GM12892 (cell line): ENCODE measurements at regions not wholly inside any gene's neighbourhood (a gene's known extent, or its start where the extent isn't known, plus 50 kb on each side); places are given as distances from the start of the nearest gene placed in this dataset.
"Not testable (repeated sequence)": the region's sequence is repeated elsewhere in the genome, so short reads cannot be mapped to it uniquely, and the experiment has no call there.

Source experiments
- DNase-seq: peaks from one replicate; pipeline ENCODE4 v3.0.0; 2011; ENCODE audit not compliant: insufficient read length
- FAIRE-seq: peaks from 2 replicates; lab custom pipeline; 2011; peaks lifted over from hg19 to GRCh38; lab: Jason Lieb, UNC
- POLR2A ChIP-seq: IDR thresholded peaks from 2 replicates; pipeline ENCODE4 v1.6.1; 2011; ENCODE audit warnings: low read depth, low read length, control low read depth
- POLR2AphosphoS5 ChIP-seq: IDR thresholded peaks from 2 replicates; pipeline ENCODE4 v1.6.1; 2011; ENCODE audit warnings: low read depth, low read length, control low read depth
- TAF1 ChIP-seq: IDR thresholded peaks from 2 replicates; pipeline ENCODE4 v1.6.1; 2011; ENCODE audit warnings: low read depth, mild to moderate bottlenecking, control low read depth, low read length, borderline replicate concordance

GRCh38 chr6:86045038-86045437 lies 402.4 kb upstream of the SYNCRIP start:
- TF ChIP-seq POLR2AphosphoS5 = no peak
- TF ChIP-seq POLR2A = no peak
- no peak for TF ChIP-seq TAF1
- FAIRE-seq = no peak
- no peak for DNase-seq

- FAIRE-seq = no peak
- TF ChIP-seq POLR2AphosphoS5 (no peak), TAF1 (no peak), POLR2A (no peak)
- DNase-seq = no peak
Measured at GRCh38 chr6:86042214-86042613, 399.5 kb upstream of the SYNCRIP start.

DNA sequence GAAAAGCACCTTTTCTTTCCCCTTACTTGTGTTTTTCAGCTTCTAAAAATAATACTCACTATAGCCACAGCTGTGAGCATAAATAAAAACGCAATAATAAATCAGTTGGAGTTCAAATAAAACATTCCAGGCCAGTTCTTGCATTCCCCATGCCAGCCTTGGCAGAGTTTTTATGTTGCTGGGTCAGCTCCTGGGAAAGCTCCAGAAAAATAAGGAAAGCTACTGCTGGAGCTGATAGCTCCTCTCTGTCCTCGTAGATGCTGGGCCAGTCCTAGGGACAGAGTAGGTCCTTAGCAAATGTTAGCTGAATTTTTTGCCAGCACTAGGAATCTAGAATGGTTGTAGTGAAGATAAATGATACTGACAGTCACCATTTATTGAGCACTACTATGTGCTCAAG lies 389.0 kb upstream of the SYNCRIP start:
- TF ChIP-seq POLR2A = no peak
- TF ChIP-seq TAF1 = no peak
- TF ChIP-seq POLR2AphosphoS5 = no peak
- FAIRE-seq = no peak
- no peak for DNase-seq

DNA sequence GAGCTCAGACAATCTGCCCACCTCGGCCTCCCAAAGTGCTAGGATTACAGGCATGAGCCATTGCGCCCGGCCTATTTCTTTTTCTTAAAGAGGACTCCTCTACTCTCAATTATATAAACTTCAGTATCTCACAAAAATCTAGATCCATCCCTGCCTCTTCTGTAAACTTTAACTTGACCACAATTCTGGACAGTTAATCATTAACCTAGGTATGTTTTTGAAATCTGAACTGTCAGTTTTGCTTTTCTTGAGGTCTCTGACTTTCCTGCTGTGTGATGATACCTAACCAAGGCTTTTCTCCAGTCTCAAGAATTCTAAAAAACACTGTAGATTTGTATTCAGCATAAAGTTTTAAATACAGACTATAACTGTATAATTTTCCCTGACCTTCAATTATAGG lies 388.2 kb upstream of the SYNCRIP start:
- DNase-seq (no peak), FAIRE-seq (no peak)
- TF ChIP-seq POLR2A (no peak), POLR2AphosphoS5 (no peak)

- TF ChIP-seq POLR2A = no peak
- no peak for TF ChIP-seq TAF1
- TF ChIP-seq POLR2AphosphoS5 = no peak
- no peak for DNase-seq
- no peak for FAIRE-seq
Measured at GRCh38 chr6:86028776-86029175, 386.1 kb upstream of the SYNCRIP start.

DNA sequence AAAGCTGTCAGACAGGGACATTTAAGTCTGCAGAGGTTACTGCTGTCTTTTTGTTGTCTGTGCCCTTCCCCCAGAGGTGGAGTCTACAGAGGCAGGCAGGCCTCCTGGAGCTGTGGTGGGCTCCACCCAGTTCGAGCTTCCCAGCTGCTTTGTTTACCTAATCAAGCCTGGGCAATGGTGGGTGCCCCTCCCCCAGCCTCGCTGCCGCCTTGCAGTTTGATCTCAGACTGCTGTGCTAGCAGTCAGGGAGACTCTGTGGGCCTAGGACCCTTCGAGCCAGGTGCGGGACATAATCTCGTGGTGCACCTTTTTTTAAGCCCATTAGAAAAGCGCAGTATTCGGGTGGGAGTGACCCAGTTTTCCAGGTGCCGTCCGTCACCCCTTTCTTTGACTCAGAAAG lies 384.2 kb upstream of the SYNCRIP start:
- DNase-seq, FAIRE-seq: not testable (repeated sequence)

- no peak for FAIRE-seq
- no peak for TF ChIP-seq POLR2A
- no peak for TF ChIP-seq TAF1
- no peak for TF ChIP-seq POLR2AphosphoS5
- DNase-seq = no peak
Measured at GRCh38 chr6:86017236-86017635, 374.6 kb upstream of the SYNCRIP start.

- FAIRE-seq (no peak), DNase-seq (no peak)
- no peak for TF ChIP-seq POLR2A
Measured at GRCh38 chr6:86016567-86016966, 373.9 kb upstream of the SYNCRIP start.

DNA sequence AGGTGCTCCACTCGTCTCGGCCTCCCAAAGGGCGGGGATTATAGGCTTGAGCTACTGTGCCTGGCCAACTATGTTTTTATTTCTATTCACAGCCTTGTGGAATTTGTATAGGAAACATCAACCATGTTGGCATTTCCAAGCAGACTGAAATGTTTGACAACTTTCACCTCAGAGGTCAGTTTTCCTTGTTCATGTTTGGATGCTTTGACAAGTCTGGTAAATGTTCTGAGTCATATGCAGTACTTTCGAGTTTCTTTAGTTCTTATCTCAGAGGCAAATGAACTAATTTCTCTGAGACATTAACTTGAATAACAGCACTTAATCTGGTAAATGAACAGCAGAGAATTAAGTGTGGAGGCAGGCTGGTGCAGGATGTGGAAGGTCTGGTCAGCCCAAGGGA lies 373.4 kb upstream of the SYNCRIP start:
- TF ChIP-seq TAF1 = no peak
- FAIRE-seq = no peak
- no peak for DNase-seq

- not testable (repeated sequence) for DNase-seq, FAIRE-seq
Measured at GRCh38 chr6:86012991-86013390, 370.3 kb upstream of the SYNCRIP start.

GRCh38 chr6:86010915-86011786 lies 368.5 kb upstream of the SYNCRIP start:
- no peak for FAIRE-seq
- DNase-seq = no peak
- no peak for TF ChIP-seq POLR2A
- no peak for TF ChIP-seq TAF1
- TF ChIP-seq POLR2AphosphoS5 = no peak

DNA sequence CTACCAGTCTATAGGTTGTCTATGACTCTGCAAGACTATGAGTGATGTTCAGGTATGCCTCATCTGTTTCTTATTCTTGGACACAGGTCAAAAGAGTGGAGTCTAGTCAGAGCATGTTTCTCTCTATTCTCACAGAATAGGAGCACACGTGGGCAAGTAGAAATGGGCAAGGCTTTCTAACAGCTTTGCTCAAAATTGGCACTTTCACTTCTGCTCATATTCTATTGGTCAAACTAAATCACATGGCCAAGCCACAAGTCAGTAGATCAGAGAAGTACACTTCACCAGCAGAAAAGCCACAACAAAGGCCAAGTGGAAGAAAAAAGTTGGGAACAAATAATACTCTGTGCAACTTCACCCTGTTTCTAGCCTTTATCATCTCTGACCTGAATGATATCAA lies 354.5 kb upstream of the SYNCRIP start:
- DNase-seq (no peak), FAIRE-seq (no peak)
- no peak for TF ChIP-seq POLR2AphosphoS5
- no peak for TF ChIP-seq TAF1
- TF ChIP-seq POLR2A = no peak

- no peak for FAIRE-seq
- no peak for DNase-seq
- TF ChIP-seq POLR2A = no peak
- no peak for TF ChIP-seq TAF1
Measured at GRCh38 chr6:85996034-85996375, 353.3 kb upstream of the SYNCRIP start.
